HG02759 (cell line): ENCODE measurements at regions not wholly inside any gene's neighbourhood (a gene's known extent, or its start where the extent isn't known, plus 50 kb on each side); places are given as distances from the start of the nearest gene placed in this dataset.

Source experiments
- ATAC-seq: cut with Tn5 transposase; IDR thresholded peaks from one replicate; pipeline ENCODE4 v1.9.1; 2021; ENCODE audit warnings: mild to moderate bottlenecking, moderate library complexity; ENCODE audit not compliant: unreplicated experiment

- no peak for ATAC-seq
These were observed 450.8 kb upstream of the TLE4 start for GRCh38 chr9:79120941-79121340.

- no peak for ATAC-seq
These were observed 448.4 kb upstream of the TLE4 start for GRCh38 chr9:79123415-79123814.

DNA sequence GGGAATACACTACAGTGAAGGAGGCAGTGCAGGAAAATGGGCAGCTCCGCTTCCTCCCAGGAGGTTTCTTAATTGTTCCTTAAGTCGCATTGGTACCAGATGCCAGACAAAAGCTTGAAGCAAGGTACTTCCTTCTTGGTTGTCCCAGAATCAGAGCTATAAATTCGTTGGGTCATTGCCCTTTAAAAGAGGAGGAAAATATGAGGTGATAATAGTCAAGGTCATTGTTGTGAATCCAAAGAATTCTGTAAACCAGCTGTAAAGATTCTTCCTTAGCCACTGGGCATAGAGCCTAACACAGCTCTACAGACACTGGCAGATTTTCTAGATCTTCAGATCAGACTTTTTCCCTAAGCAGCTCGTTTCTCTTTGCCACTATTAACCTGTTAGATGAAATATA is 444.1 kb upstream of the TLE4 start:
- no peak for ATAC-seq

- no peak for ATAC-seq
These were observed 441.8 kb upstream of the TLE4 start for GRCh38 chr9:79129865-79130480.

DNA sequence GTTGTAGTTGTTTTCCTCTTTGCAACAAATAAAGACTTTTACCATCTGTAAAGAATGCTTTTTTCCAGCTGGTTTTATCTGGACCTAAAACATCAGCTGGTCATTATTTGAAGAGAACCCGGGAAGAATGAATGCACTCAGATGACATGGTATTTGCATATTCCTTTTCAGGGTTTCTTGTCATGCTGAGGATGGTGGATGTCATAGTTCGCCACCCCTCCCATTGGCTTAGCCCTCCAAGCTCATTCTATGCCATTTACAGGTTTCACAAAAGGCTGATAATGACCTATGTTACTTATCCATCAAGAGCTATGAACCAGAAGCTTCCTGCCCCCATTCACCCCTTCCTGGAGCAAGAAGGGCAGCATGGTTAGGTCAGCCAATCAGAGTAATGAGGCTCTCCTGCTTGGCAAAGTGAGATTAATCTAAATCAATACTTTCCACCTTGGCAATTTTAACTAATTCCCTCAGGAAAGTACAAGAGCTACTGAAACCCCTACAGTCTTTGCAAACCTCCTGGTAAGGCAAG is 440.5 kb upstream of the TLE4 start:
- no peak for ATAC-seq

- no peak for ATAC-seq
These were observed 439.9 kb upstream of the TLE4 start for GRCh38 chr9:79131824-79132377.

- ATAC-seq = no peak
These were observed 437.1 kb upstream of the TLE4 start for GRCh38 chr9:79134654-79135053.

GRCh38 chr9:79135681-79136415 is 435.9 kb upstream of the TLE4 start:
- ATAC-seq = no peak

DNA sequence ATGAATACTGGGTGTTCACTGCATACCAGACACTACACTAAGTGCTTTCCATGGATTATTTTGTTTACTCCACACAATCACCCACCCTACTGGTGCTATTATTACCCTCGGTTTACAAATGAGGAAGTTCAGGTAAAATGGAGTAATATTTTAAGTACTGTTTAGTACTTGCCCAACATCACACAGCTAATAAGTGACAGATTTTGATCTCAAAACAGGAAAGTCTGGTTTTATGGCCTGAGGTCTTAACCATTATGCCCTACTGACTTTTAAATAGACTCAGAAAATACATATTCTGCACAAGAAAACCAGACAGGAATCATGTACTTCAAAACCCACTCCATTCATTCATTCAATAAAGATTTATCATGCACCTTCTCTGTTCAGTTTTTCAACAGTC is 431.0 kb upstream of the TLE4 start:
- ATAC-seq = no peak

GRCh38 chr9:79143211-79143610 is 428.6 kb upstream of the TLE4 start:
- no peak for ATAC-seq

DNA sequence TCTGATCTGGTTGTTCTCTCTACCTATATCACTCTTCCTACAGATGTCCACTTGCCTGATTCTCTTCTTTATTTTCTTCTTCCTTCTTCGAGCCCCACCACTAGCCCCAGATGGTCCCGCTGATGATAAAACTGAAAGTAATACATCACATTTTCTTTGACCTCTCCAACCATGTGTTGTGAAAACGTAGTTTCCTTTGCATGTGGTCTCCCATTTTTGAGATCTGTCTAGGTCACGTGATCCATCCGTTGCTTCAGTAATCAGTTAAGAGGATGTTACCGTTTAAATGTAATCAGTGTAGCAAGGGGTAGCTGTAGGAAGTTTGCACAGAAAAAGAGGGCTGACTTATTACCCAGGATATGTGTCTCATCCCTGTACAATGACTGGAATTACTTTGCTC is 426.3 kb upstream of the TLE4 start:
- ATAC-seq = no peak

DNA sequence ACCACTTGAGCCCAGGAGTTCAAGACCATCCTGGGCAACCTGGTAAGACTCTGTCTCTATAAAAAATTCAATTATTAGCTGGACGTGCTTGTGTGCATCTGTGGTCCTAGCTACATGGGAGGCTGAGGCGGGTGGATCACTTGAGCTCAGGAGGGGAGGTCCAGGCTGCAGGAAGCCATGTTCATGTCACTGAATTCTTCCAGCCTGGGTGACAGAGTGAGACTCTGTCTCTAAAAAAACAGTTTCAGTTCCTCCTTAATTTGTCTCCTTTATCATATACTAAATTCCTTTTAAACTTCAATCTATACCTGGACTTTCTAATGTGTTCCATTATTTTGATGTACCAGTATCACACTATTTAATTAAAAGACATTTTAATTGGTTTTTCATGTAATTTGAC is 422.2 kb upstream of the TLE4 start:
- ATAC-seq = no peak

DNA sequence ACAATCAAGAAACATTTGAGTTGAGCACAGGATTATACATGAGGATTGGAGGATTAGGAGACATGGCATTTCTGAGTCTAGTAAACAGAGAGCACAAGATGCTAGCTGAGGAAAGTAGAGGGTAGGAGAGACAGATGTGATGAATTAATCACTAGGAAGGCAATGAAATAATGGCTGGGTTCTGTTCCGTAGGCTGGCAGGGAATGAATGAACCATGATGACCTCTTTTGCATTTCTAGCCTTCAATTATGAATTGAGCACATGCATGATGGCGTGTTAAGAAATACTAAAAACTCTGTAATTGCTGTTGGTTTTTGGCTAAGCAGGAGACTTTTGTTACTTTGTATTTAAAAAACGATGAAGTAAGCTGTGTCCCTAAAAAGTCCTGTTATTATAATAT is 420.0 kb upstream of the TLE4 start:
- ATAC-seq = no peak

GRCh38 chr9:79152306-79152705 is 419.5 kb upstream of the TLE4 start:
- ATAC-seq = no peak

- ATAC-seq = no peak
These were observed 417.0 kb upstream of the TLE4 start for GRCh38 chr9:79154806-79155205.

DNA sequence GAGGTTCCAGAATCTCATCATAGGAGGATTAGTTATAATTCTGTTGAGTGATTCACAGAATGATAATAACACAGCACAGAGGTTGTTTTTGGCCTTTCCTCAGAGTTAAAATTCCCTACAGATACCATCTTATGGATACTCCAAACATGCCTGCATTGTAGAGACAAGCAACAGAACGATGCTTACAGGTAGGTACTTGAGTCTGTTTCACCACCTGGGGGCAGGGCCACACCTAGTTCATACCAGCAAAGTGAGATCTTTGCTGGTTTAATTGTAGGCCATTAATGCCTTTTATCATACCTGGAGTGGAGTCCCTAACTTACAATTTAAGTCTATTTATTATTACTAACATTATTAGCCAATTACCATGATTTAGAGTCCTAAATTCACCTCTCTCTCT is 416.5 kb upstream of the TLE4 start:
- no peak for ATAC-seq

GRCh38 chr9:79163544-79163943 is 408.2 kb upstream of the TLE4 start:
- no peak for ATAC-seq

DNA sequence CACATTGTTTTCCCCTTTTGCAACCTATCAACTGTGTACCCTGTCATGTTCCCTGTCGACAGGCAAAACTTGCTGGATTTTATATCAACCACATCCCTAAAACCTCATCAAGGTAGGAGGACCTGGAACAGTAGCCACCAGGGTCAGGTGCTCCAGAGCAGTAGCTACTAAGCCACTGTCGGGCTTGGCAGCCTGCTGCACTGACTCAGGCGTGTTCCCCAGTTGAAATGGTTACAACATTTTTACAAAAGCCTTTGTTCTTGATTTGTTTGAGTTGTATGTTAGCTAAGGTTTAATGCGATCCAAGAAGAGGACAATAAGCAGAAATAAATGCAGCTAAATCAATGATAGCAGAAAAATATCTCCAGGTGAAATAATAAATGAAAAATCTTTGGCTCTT is 407.4 kb upstream of the TLE4 start:
- ATAC-seq = no peak

GRCh38 chr9:79165020-79165780 is 406.6 kb upstream of the TLE4 start:
- ATAC-seq = no peak

GRCh38 chr9:79166005-79166404 is 405.8 kb upstream of the TLE4 start:
- no peak for ATAC-seq

GRCh38 chr9:79170643-79171042 is 401.1 kb upstream of the TLE4 start:
- ATAC-seq = no peak

GRCh38 chr9:79173932-79174331 is 397.8 kb upstream of the TLE4 start:
- no peak for ATAC-seq
